K562 (cell line): ENCODE measurements at regions not wholly inside any gene's neighbourhood (a gene's known extent, or its start where the extent isn't known, plus 50 kb on each side); places are given as distances from the start of the nearest gene placed in this dataset.
"Not testable (repeated sequence)": the region's sequence is repeated elsewhere in the genome, so short reads cannot be mapped to it uniquely, and the experiment has no call there.

Experiments
- ATAC-seq: fragments of 200-7000 bp; cut with Tn5 transposase; 3 replicates; pipeline ENCODE4 v1.9.1; 2020; ENCODE audit warnings: moderate library complexity
- BruUV-seq: library from RNA; stranded (reverse); fragments of 400-500 nt; replicated peaks from 2 replicates; lab custom pipeline; 2021; lab: Mats Ljungman, UMichigan
- CTCF ChIA-PET: fragments of 300-600 bp; formaldehyde crosslinking; extraction: SDS; loops from one replicate; lab custom pipeline; 2021; ENCODE audit warnings: low intra/inter-chr PET ratio; lab: Yijun Ruan, JAX
- POLR2A ChIA-PET: fragments of 300-600, 350-650 bp; sonication (Branson Sonifier 250); formaldehyde crosslinking; extraction: SDS; loops from one replicate; lab custom pipeline; 2021; ENCODE audit warnings: antibody characterized with exemption, inconsistent platforms; lab: Yijun Ruan, JAX
- DNase-seq, 4 experiments: peaks; one replicate each; pipeline versions ENCODE4 v3.0.0 to v3.0.0-alpha.2; 2011 to 2018; ENCODE audit warnings: low spot score in 3 of 4, mixed read lengths in 3 of 4; ENCODE audit errors: extremely low read depth in 1 of 4
- FAIRE-seq: peaks from 2 replicates; lab custom pipeline; 2011; peaks lifted over from hg19 to GRCh38; lab: Jason Lieb, UNC
- H2AFZ ChIP-seq: 2 replicates; pipeline ENCODE4 v1.6.0; 2011; ENCODE audit warnings: low read depth, low read length, control low read depth, inconsistent platforms
- H3K27ac ChIP-seq: fragments of 200-600 bp; 3 replicates; pipeline ENCODE4 v1.8.0; 2011; ENCODE audit warnings: low read depth, mild to moderate bottlenecking, control low read depth, inconsistent platforms, low read length, moderate library complexity, mixed read lengths; ENCODE audit errors: extremely low read depth
- H3K27me3 ChIP-seq, 2 experiments: fragments of 300-600 bp in 1 of 2; 2 replicates in 1 of 2; 3 replicates in 1 of 2; pipeline versions ENCODE4 v1.6.0 to v1.8.0; 2011; ENCODE audit warnings: inconsistent platforms in 2 of 2, low read length in 2 of 2, mild to moderate bottlenecking in 1 of 2, mixed read lengths in 1 of 2, moderate library complexity in 1 of 2; ENCODE audit not compliant: control insufficient read depth in 2 of 2, insufficient read depth in 2 of 2
- H3K36me3 ChIP-seq: fragments of 300-600 bp; 3 replicates; pipeline ENCODE4 v1.8.0; 2011; ENCODE audit warnings: mild to moderate bottlenecking, low read length, inconsistent platforms; ENCODE audit not compliant: control insufficient read depth, insufficient read depth
- H3K4me1 ChIP-seq, 2 experiments: fragments of 200-600 bp in 1 of 2; replicated peaks in 1 of 2; 2 replicates in 1 of 2; 3 replicates in 1 of 2; pipeline versions ENCODE4 v1.5.1 to v1.8.0; 2011; ENCODE audit warnings: inconsistent platforms in 2 of 2, low read length in 2 of 2, mild to moderate bottlenecking in 1 of 2, mixed read lengths in 1 of 2, moderate library complexity in 1 of 2; ENCODE audit not compliant: control insufficient read depth in 2 of 2, insufficient read depth in 2 of 2
- H3K4me2 ChIP-seq: 2 replicates; pipeline ENCODE4 v1.6.1; 2011; ENCODE audit warnings: low read length, control low read depth, inconsistent platforms, mixed read lengths; ENCODE audit not compliant: insufficient read depth
- H3K4me3 ChIP-seq: fragments of 200-600 bp; sonication (generic), shearing (Covaris generic); 2 replicates; pipeline ENCODE4 v1.5.1; 2016; ENCODE audit warnings: control low read depth, inconsistent platforms
- H3K79me2 ChIP-seq: fragments of 200-600 bp; 3 replicates; pipeline ENCODE4 v1.8.0; 2011; ENCODE audit warnings: low read length, inconsistent platforms; ENCODE audit not compliant: control insufficient read depth, insufficient read depth
- H3K9ac ChIP-seq, 2 experiments: 2 replicates each; pipeline versions ENCODE4 v1.6.0 to v1.6.1; 2011; ENCODE audit warnings: low read depth in 2 of 2, low read length in 2 of 2, control low read depth in 1 of 2, inconsistent platforms in 1 of 2, mild to moderate bottlenecking in 1 of 2, mixed read lengths in 1 of 2; ENCODE audit not compliant: insufficient read depth in 1 of 2
- H3K9me1 ChIP-seq: one replicate; pipeline ENCODE4 v1.6.0; 2011; ENCODE audit warnings: inconsistent platforms, mild to moderate bottlenecking, low read length, moderate library complexity; ENCODE audit not compliant: control insufficient read depth, insufficient read depth
- H3K9me3 ChIP-seq: replicated peaks from 2 replicates; pipeline ENCODE4 v1.5.1; 2011; ENCODE audit warnings: low read depth, low read length, inconsistent platforms; ENCODE audit not compliant: control insufficient read depth, insufficient read depth
- H4K20me1 ChIP-seq: replicated peaks from 2 replicates; pipeline ENCODE4 v1.6.1; 2011; ENCODE audit warnings: low read length, inconsistent platforms, mixed read lengths; ENCODE audit not compliant: control insufficient read depth, insufficient read depth
- MYBL2 ChIP-seq, 2 experiments: fragments of 450-650 bp in 1 of 2; sonication (generic) in 1 of 2; formaldehyde crosslinking in 1 of 2; IDR thresholded peaks; 2 replicates each; pipeline versions ENCODE4 v1.6.1 to v1.8.1; 2017 to 2022; ENCODE audit warnings: borderline replicate concordance in 1 of 2, inconsistent platforms in 1 of 2, low read depth in 1 of 2, mild to moderate bottlenecking in 1 of 2, missing genetic modification reagents in 1 of 2, moderate library complexity in 1 of 2
- TFE3 ChIP-seq: fragments of 450-650 bp; formaldehyde crosslinking; IDR thresholded peaks from 2 replicates; pipeline ENCODE4 v1.4.0; 2020; ENCODE audit warnings: mild to moderate bottlenecking, mixed read lengths
- WGBS: fragments of 100-300 bp; shearing (Covaris generic); methylation state at CpG from one replicate; pipeline ENCODE4 v1.1.6; 2016; ENCODE audit warnings: low coverage, mixed read lengths; ENCODE audit not compliant: insufficient coverage; ENCODE audit errors: missing lambda C conversion rate; 5-methylcytosine and 5-hydroxymethylcytosine counted together
- in situ Hi-C: fragments of 300-500 bp; cut with MboI; formaldehyde crosslinking; loops from 4 replicates; pipeline ENCODE4 v1.15.0; 2018; ENCODE audit warnings: inconsistent platforms, mixed read lengths
- intact Hi-C: fragments of 100-400 bp; cut with micrococcal nuclease; formaldehyde crosslinking; loops from 2 replicates; pipeline ENCODE4 v1.14.2; 2022

GRCh38 chr12:80015660-80016059, 80.8 kb upstream of the PPP1R12A start:
- no peak overlapping the region for H3K9ac ChIP-seq
- 2% methylated on average over 4 of the region's 4 CpGs for WGBS
- peak; percentile 64 for TF ChIP-seq TFE3 (CRISPR knock-in tag)
- no peak for TF ChIP-seq MYBL2 (IDR thresholded peaks at IDR 0.05; ENCODE audit: low read depth)
- no peak for TF ChIP-seq MYBL2 (CRISPR knock-in tag; IDR thresholded peaks at IDR 0.05; ENCODE audit: borderline replicate concordance)
- TF ChIP-seq, all 486 proteins: peak for 1
- POLR2A ChIA-PET: no interaction called here
- Histone ChIP-seq H3K9me3 (no peaks in the 10 kb centered on the region), H3K4me1 (no peaks in the 10 kb centered on the region), H3K9me1 (no peaks in the 10 kb centered on the region), H3K36me3 (no peaks in the 10 kb centered on the region), H4K20me1 (no peaks in the 10 kb centered on the region), H3K79me2 (no peaks in the 10 kb centered on the region), H3K4me2 (no peak overlapping the region), H3K27ac (no peak overlapping the region), H3K27me3 (no peaks in the 10 kb centered on the region; a peak in 1 of 5 replicates), H3K4me3 (no peak overlapping the region), H2AFZ (no peak overlapping the region)
- ATAC-seq (no peak), FAIRE-seq (no peak), DNase-seq (no peak)
- in situ Hi-C loops (no loop called here), intact Hi-C loops (no loop called here)
- BruUV-seq: no TSS peak
- CTCF ChIA-PET: no interaction called here

- ATAC-seq: peak; percentile 29; the same call in 1 of the 3 replicates
- H3K9ac ChIP-seq, H3K4me2 ChIP-seq, CTCF ChIA-PET, H4K20me1 ChIP-seq, H3K9me3 ChIP-seq, H3K27me3 ChIP-seq, H3K36me3 ChIP-seq, POLR2A ChIA-PET, DNase-seq, H3K9me1 ChIP-seq, BruUV-seq, H3K27ac ChIP-seq, H3K4me3 ChIP-seq, FAIRE-seq, H2AFZ ChIP-seq, H3K4me1 ChIP-seq, H3K79me2 ChIP-seq, in situ Hi-C loops: not testable (repeated sequence)
- intact Hi-C loops: loop anchor here (5.0 kb wide), 1 partner anchor 446 kb away; no protein-coding TSS in a partner anchor
These were observed 68.8 kb upstream of the PPP1R12A start for GRCh38 chr12:80003744-80004143.
